ENCODE measurements at regions not wholly inside any gene's neighbourhood (a gene's known extent, or its start where the extent isn't known, plus 50 kb on each side); places are given as distances from the start of the nearest gene placed in this dataset.

GRCh38 chr20:10909803-10910202, 236.0 kb upstream of the JAG1 start:
- no peak overlapping the region for H3K4me3 ChIP-seq
- no peak for TF ChIP-seq CTCF (IDR thresholded peaks at IDR 0.05)
- no peak for TF ChIP-seq POLR2A (IDR thresholded peaks at IDR 0.05)
- no peaks in the 10 kb centered on the region for H3K27me3 ChIP-seq
- H3K36me3 ChIP-seq: no peaks in the 10 kb centered on the region
- intact Hi-C loops (cut with DNase I): no loop called here
- H3K27ac ChIP-seq: peak overlapping the region in 2 of 4 donors; percentile 74 to 76
- no peaks in the 10 kb centered on the region for H3K9me3 ChIP-seq
- no peak for DNase-seq
- peaks cover 5 to 26% (median 10%) of the 10 kb centered on the region in 3 donors for H3K4me1 ChIP-seq

GRCh38 chr20:10910535-10911178, 236.9 kb upstream of the JAG1 start:
- Histone ChIP-seq H3K4me1 (peaks cover 5 to 26% (median 10%) of the 10 kb centered on the region in 3 donors), H3K27me3 (no peaks in the 10 kb centered on the region), H3K9me3 (no peaks in the 10 kb centered on the region), H3K4me3 (peak overlapping the region in 2 of 4 donors; percentile 13 to 20), H3K27ac (peak overlapping the region; percentile 43 to 76 (median 58)), H3K36me3 (no peaks in the 10 kb centered on the region)
- 18 to 22% methylated on average over 12 of the region's 12 CpGs for WGBS, 2 donors
- DNase-seq: no peak
- TF ChIP-seq CTCF (IDR thresholded peaks at IDR 0.05): peak in 2 of 6 experiments; percentile 18 to 20
- TF ChIP-seq POLR2A (IDR thresholded peaks at IDR 0.05): no peak
- intact Hi-C loops (cut with DNase I): no loop called here

GRCh38 chr20:10911298-10911697, 237.5 kb upstream of the JAG1 start:
- Histone ChIP-seq H3K9me3 (no peaks in the 10 kb centered on the region), H3K4me3 (no peak overlapping the region), H3K27me3 (no peaks in the 10 kb centered on the region), H3K4me1 (peaks cover 5 to 26% (median 10%) of the 10 kb centered on the region in 3 donors), H3K36me3 (no peaks in the 10 kb centered on the region), H3K27ac (peak overlapping the region in 2 of 4 donors; percentile 74 to 76)
- DNase-seq: no peak
- intact Hi-C loops (cut with DNase I): no loop called here
- WGBS, 2 donors: 80 to 81% methylated on average over 2 of the region's 2 CpGs
- TF ChIP-seq CTCF (IDR thresholded peaks at IDR 0.05) (no peak), POLR2A (IDR thresholded peaks at IDR 0.05) (no peak)

GRCh38 chr20:10915815-10916214, 242.0 kb upstream of the JAG1 start:
- no peak for DNase-seq
- intact Hi-C loops (cut with DNase I): no loop called here
- 69 to 87% methylated on average over 1 of the region's 1 CpG for WGBS, 2 donors

More at GRCh38 chr20:10915815-10916214, 242.0 kb upstream of the JAG1 start:
- Histone ChIP-seq H3K27me3 (no peaks in the 10 kb centered on the region), H3K4me3 (no peak overlapping the region), H3K9me3 (peaks cover 0 to 3% (median 0%) of the 10 kb centered on the region in 3 donors), H3K36me3 (no peaks in the 10 kb centered on the region), H3K27ac (no peak overlapping the region), H3K4me1 (peaks cover 1 to 28% (median 4%) of the 10 kb centered on the region in 3 donors)
- TF ChIP-seq POLR2A (IDR thresholded peaks at IDR 0.05) (no peak), CTCF (IDR thresholded peaks at IDR 0.05) (no peak)
